ENCODE measurements at regions not wholly inside any gene's neighbourhood (a gene's known extent, or its start where the extent isn't known, plus 50 kb on each side); places are given as distances from the start of the nearest gene placed in this dataset.

DNA sequence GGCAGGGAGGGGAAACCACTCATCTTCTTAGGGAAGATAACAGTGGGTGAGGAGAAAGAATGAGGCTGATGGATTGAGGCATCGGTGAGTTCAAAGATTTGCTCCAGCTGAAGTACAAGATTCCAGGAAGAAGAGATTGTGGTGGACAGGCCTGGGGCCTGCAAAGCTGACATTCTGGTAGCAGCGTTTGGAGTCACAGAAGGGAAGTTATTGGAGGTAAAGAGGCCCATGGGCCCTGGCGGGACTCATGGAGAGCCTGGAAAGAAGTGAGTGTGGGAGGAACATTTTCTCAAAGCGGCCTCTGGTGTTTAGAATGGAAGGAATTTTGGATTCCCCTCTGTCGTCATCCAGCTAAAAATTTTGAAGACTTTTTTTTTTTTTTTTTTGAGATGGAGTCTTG, 160.0 kb upstream of the KLF6 start:
- intact Hi-C loops (cut with micrococcal nuclease) = no loop called here
- no peaks in the 10 kb centered on the region for H4K20me1 ChIP-seq (replicated peaks; ENCODE audit: control insufficient read depth, insufficient read depth, low read length)
- no peak overlapping the region for H3K9ac ChIP-seq (ENCODE audit: insufficient read depth in 1 of 2, low read depth in 2 of 2, low read length in 2 of 2)
- CTCF ChIA-PET (ENCODE audit: low intra/inter-chr PET ratio) = no interaction called here
- FAIRE-seq (no peak), DNase-seq (ENCODE audit: extremely low read depth in 1 of 4, low spot score in 3 of 4) (no peak), ATAC-seq (no peak)
- no peak overlapping the region for H3K4me2 ChIP-seq (ENCODE audit: insufficient read depth, low read length)
- in situ Hi-C loops (cut with MboI) = no loop called here
- H3K27me3 ChIP-seq (ENCODE audit: control insufficient read depth in 2 of 2, insufficient read depth in 2 of 2, low read length in 2 of 2) = no peaks in the 10 kb centered on the region
- no TSS peak for BruUV-seq (replicated peaks)
- POLR2A ChIA-PET = interaction anchor here (0.7 to 1.0 kb wide), 2 partner anchors 160 to 167 kb away, joined by 3 to 5 read pairs; partner anchors contain the start of gene KLF6
- H3K9me3 ChIP-seq (replicated peaks; ENCODE audit: control insufficient read depth, insufficient read depth, low read depth, low read length) = no peaks in the 10 kb centered on the region; the same call in 1 of the 2 replicates
- no peak overlapping the region for H3K4me3 ChIP-seq
- H3K4me1 ChIP-seq (replicated peaks in 1 of 2; ENCODE audit: control insufficient read depth in 2 of 2, insufficient read depth in 2 of 2, low read length in 2 of 2) = peaks cover 0 to 8% of the 10 kb centered on the region in 2 experiments; a peak in 2 of 5 replicates
- H3K36me3 ChIP-seq (ENCODE audit: control insufficient read depth, insufficient read depth, low read length) = no peaks in the 10 kb centered on the region
- 52% methylated on average over 5 of the region's 5 CpGs for WGBS (ENCODE audit: insufficient coverage, low coverage, missing lambda C conversion rate)
- no peak overlapping the region for H3K27ac ChIP-seq (ENCODE audit: extremely low read depth, low read depth, low read length)
- H3K79me2 ChIP-seq (ENCODE audit: control insufficient read depth, insufficient read depth, low read length) = no peaks in the 10 kb centered on the region
- no peaks in the 10 kb centered on the region for H3K9me1 ChIP-seq (ENCODE audit: control insufficient read depth, insufficient read depth, low read length)
- H2AFZ ChIP-seq (ENCODE audit: low read depth, low read length) = no peak overlapping the region
- TF ChIP-seq NCOA2 (IDR thresholded peaks at IDR 0.05; ENCODE audit: partially characterized antibody in 2 of 2) (no peak), ZNF23 (CRISPR knock-in tag; IDR thresholded peaks at IDR 0.05) (no peak), SNIP1 (IDR thresholded peaks at IDR 0.05; ENCODE audit: low read depth) (no peak), KDM4B (IDR thresholded peaks at IDR 0.05; ENCODE audit: borderline replicate concordance in 2 of 2, low read depth in 1 of 2) (no peak), ZNF253 (CRISPR knock-in tag; conservative IDR thresholded peaks at IDR 0.05) (no peak), SMARCA4 (IDR thresholded peaks at IDR 0.05) (no peak), ZNF589 (CRISPR knock-in tag; IDR thresholded peaks at IDR 0.05; ENCODE audit: low read depth) (no peak), ZNF76 (CRISPR knock-in tag; IDR thresholded peaks at IDR 0.05; ENCODE audit: borderline replicate concordance) (no peak), TEAD2 (tag; IDR thresholded peaks at IDR 0.05) (no peak)
- TF ChIP-seq, protein P1, sequence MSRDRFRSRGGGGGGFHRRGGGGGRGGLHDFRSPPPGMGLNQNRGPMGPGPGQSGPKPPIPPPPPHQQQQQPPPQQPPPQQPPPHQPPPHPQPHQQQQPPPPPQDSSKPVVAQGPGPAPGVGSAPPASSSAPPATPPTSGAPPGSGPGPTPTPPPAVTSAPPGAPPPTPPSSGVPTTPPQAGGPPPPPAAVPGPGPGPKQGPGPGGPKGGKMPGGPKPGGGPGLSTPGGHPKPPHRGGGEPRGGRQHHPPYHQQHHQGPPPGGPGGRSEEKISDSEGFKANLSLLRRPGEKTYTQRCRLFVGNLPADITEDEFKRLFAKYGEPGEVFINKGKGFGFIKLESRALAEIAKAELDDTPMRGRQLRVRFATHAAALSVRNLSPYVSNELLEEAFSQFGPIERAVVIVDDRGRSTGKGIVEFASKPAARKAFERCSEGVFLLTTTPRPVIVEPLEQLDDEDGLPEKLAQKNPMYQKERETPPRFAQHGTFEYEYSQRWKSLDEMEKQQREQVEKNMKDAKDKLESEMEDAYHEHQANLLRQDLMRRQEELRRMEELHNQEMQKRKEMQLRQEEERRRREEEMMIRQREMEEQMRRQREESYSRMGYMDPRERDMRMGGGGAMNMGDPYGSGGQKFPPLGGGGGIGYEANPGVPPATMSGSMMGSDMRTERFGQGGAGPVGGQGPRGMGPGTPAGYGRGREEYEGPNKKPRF (IDR thresholded peaks at IDR 0.05; ENCODE audit: low read depth, low read length) = no peak
- TF ChIP-seq, protein P2, sequence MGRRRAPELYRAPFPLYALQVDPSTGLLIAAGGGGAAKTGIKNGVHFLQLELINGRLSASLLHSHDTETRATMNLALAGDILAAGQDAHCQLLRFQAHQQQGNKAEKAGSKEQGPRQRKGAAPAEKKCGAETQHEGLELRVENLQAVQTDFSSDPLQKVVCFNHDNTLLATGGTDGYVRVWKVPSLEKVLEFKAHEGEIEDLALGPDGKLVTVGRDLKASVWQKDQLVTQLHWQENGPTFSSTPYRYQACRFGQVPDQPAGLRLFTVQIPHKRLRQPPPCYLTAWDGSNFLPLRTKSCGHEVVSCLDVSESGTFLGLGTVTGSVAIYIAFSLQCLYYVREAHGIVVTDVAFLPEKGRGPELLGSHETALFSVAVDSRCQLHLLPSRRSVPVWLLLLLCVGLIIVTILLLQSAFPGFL (CRISPR knock-in tag; IDR thresholded peaks at IDR 0.05) = no peak
- TF ChIP-seq, protein P3, sequence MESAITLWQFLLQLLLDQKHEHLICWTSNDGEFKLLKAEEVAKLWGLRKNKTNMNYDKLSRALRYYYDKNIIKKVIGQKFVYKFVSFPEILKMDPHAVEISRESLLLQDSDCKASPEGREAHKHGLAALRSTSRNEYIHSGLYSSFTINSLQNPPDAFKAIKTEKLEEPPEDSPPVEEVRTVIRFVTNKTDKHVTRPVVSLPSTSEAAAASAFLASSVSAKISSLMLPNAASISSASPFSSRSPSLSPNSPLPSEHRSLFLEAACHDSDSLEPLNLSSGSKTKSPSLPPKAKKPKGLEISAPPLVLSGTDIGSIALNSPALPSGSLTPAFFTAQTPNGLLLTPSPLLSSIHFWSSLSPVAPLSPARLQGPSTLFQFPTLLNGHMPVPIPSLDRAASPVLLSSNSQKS (CRISPR knock-in tag; IDR thresholded peaks at IDR 0.05) = no peak
- TF ChIP-seq, protein P4, sequence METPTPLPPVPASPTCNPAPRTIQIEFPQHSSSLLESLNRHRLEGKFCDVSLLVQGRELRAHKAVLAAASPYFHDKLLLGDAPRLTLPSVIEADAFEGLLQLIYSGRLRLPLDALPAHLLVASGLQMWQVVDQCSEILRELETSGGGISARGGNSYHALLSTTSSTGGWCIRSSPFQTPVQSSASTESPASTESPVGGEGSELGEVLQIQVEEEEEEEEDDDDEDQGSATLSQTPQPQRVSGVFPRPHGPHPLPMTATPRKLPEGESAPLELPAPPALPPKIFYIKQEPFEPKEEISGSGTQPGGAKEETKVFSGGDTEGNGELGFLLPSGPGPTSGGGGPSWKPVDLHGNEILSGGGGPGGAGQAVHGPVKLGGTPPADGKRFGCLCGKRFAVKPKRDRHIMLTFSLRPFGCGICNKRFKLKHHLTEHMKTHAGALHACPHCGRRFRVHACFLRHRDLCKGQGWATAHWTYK (CRISPR knock-in tag; IDR thresholded peaks at IDR 0.05) = no peak
- TF ChIP-seq, protein P5, sequence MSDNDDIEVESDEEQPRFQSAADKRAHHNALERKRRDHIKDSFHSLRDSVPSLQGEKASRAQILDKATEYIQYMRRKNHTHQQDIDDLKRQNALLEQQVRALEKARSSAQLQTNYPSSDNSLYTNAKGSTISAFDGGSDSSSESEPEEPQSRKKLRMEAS (CRISPR knock-in tag; IDR thresholded peaks at IDR 0.05) = no peak
- TF ChIP-seq, protein P6, sequence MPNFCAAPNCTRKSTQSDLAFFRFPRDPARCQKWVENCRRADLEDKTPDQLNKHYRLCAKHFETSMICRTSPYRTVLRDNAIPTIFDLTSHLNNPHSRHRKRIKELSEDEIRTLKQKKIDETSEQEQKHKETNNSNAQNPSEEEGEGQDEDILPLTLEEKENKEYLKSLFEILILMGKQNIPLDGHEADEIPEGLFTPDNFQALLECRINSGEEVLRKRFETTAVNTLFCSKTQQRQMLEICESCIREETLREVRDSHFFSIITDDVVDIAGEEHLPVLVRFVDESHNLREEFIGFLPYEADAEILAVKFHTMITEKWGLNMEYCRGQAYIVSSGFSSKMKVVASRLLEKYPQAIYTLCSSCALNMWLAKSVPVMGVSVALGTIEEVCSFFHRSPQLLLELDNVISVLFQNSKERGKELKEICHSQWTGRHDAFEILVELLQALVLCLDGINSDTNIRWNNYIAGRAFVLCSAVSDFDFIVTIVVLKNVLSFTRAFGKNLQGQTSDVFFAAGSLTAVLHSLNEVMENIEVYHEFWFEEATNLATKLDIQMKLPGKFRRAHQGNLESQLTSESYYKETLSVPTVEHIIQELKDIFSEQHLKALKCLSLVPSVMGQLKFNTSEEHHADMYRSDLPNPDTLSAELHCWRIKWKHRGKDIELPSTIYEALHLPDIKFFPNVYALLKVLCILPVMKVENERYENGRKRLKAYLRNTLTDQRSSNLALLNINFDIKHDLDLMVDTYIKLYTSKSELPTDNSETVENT (CRISPR knock-in tag; IDR thresholded peaks at IDR 0.05) = no peak

Measured in K562 (cell line).